ENCODE measurements at regions not wholly inside any gene's neighbourhood (a gene's known extent, or its start where the extent isn't known, plus 50 kb on each side); places are given as distances from the start of the nearest gene placed in this dataset.

DNA sequence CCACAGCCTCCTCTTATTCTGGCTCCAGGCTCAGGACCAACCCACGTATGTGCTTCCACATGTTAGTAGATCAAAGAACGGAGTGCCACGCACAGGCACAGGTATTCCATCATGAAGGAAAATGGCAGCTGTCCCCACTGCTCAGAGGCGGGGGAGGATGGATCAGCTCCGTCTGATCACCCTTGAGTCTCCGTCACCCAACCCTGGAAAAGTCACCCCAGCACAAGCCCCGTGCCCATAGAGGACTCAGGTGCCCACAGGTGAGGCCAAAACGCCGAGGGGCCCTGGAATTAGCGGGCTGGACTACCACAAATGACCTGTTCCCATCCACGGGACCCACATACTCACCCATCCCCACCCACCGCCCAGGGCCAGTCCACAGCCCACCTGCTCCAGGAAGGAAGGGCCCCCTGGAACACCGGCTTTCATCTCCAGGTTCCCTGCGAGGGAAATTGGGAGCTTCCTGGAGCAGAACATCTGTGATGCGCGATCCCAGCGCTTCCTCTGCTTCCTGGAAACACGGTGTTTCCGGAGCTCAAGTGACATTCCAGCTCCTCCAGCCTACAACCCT is 120.5 kb upstream of the SPACA7 start:
- no peak for TF ChIP-seq EZH2 (IDR thresholded peaks at IDR 0.05; ENCODE audit: borderline replicate concordance, low read depth, low read length, severe bottlenecking)
- TF ChIP-seq POLR2A (IDR thresholded peaks at IDR 0.05; ENCODE audit: low read depth, low read length), result no peak
- TF ChIP-seq, protein P1, sequence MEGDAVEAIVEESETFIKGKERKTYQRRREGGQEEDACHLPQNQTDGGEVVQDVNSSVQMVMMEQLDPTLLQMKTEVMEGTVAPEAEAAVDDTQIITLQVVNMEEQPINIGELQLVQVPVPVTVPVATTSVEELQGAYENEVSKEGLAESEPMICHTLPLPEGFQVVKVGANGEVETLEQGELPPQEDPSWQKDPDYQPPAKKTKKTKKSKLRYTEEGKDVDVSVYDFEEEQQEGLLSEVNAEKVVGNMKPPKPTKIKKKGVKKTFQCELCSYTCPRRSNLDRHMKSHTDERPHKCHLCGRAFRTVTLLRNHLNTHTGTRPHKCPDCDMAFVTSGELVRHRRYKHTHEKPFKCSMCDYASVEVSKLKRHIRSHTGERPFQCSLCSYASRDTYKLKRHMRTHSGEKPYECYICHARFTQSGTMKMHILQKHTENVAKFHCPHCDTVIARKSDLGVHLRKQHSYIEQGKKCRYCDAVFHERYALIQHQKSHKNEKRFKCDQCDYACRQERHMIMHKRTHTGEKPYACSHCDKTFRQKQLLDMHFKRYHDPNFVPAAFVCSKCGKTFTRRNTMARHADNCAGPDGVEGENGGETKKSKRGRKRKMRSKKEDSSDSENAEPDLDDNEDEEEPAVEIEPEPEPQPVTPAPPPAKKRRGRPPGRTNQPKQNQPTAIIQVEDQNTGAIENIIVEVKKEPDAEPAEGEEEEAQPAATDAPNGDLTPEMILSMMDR (IDR thresholded peaks at IDR 0.05; ENCODE audit: extremely low read depth in 1 of 2, insufficient read depth in 1 of 2, low read depth in 1 of 2, low read length in 2 of 2), result no peak
- no peak for TF ChIP-seq MYC (IDR thresholded peaks at IDR 0.05; ENCODE audit: low read depth, low read length)
- no peak for TF ChIP-seq GATA2 (IDR thresholded peaks at IDR 0.05; ENCODE audit: insufficient read depth, insufficient read length, low read depth, low read length)
- TF ChIP-seq, protein P2, sequence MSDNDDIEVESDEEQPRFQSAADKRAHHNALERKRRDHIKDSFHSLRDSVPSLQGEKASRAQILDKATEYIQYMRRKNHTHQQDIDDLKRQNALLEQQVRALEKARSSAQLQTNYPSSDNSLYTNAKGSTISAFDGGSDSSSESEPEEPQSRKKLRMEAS (IDR thresholded peaks at IDR 0.05; ENCODE audit: insufficient read depth, insufficient read length), result no peak
- TF ChIP-seq POLR2AphosphoS5 (IDR thresholded peaks at IDR 0.05; ENCODE audit: insufficient read depth, low read depth, low read length), result no peak
- TF ChIP-seq JUN (IDR thresholded peaks at IDR 0.05; ENCODE audit: borderline replicate concordance, insufficient read depth, insufficient read length, low read depth), result no peak
